ENCODE measurements at regions not wholly inside any gene's neighbourhood (a gene's known extent, or its start where the extent isn't known, plus 50 kb on each side); places are given as distances from the start of the nearest gene placed in this dataset.

DNA sequence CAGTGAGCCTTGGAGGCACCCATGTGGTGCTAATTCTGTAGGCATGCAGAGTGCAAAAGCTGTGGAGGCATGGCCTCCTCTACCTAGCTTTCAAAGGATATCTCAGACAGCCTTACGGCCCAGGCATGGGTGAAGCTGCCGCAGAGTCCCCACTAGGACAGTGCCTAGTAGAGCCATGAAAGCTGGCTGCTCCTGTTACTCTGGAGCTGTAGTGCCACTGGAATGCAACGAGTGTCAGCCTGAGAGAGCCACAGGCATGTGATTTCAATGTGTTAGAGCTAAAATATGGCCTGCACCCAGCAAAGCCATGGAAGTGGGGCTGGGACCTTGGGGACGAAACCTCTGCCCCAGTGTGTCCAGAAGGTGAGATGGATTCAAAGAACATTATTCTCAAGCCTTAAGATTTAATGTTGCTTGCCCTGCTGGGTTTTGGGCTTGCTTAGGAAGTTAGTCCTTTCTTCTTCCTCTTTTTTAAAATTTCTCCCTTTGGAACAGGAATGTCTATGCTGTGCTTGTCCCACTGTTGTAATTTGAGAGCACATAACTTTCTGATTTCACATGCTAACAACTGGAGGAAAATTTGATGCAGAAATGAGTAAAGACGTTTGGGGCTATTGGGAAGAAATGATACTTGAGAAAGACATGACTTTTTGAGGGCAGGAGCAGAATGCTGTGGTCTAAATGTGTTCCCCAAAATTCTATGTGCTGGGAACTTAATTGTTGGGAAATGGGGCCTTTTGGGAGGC, 298.4 kb downstream of the PSAT1 start:
- Histone ChIP-seq H3K27ac (no peak overlapping the region), H3K9me3 (no peaks in the 10 kb centered on the region), H3K4me3 (no peak overlapping the region), H3K27me3 (no peaks in the 10 kb centered on the region), H3K4me1 (no peaks in the 10 kb centered on the region), H3K36me3 (no peaks in the 10 kb centered on the region)
- TF ChIP-seq, protein P1, sequence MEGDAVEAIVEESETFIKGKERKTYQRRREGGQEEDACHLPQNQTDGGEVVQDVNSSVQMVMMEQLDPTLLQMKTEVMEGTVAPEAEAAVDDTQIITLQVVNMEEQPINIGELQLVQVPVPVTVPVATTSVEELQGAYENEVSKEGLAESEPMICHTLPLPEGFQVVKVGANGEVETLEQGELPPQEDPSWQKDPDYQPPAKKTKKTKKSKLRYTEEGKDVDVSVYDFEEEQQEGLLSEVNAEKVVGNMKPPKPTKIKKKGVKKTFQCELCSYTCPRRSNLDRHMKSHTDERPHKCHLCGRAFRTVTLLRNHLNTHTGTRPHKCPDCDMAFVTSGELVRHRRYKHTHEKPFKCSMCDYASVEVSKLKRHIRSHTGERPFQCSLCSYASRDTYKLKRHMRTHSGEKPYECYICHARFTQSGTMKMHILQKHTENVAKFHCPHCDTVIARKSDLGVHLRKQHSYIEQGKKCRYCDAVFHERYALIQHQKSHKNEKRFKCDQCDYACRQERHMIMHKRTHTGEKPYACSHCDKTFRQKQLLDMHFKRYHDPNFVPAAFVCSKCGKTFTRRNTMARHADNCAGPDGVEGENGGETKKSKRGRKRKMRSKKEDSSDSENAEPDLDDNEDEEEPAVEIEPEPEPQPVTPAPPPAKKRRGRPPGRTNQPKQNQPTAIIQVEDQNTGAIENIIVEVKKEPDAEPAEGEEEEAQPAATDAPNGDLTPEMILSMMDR (IDR thresholded peaks at IDR 0.05): no peak
- no peak for DNase-seq
- no peak for ATAC-seq
- intact Hi-C loops (cut with DNase I): no loop called here

DNA sequence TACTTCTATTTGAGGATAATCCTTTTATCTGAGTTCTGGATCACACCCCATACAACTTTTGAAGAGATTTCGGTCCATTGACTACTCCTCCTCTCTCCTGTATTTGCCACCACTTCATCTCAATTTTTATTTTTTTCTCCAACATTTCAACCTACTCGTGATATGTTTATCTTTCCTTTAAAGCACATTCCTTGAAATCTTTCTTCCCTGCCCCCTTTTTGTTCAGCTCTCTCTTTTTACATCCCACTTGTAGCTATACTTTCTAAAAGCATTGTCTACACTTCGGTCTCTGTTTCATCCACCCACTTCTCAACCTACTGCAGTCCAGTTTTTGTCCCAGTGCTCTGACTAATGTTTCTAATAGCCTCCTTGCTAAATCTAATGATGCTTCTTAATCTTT, 299.4 kb downstream of the PSAT1 start:
- DNase-seq: no peak
- H3K4me1 ChIP-seq: no peaks in the 10 kb centered on the region
- H3K9me3 ChIP-seq: no peaks in the 10 kb centered on the region
- ATAC-seq: no peak
- H3K36me3 ChIP-seq: no peaks in the 10 kb centered on the region
- TF ChIP-seq, protein P1 (IDR thresholded peaks at IDR 0.05): no peak
- peaks cover 0 to 6% of the 10 kb centered on the region in 2 donors for H3K27me3 ChIP-seq
- H3K4me3 ChIP-seq: no peak overlapping the region
- no peak overlapping the region for H3K27ac ChIP-seq
- intact Hi-C loops (cut with DNase I): no loop called here

DNA sequence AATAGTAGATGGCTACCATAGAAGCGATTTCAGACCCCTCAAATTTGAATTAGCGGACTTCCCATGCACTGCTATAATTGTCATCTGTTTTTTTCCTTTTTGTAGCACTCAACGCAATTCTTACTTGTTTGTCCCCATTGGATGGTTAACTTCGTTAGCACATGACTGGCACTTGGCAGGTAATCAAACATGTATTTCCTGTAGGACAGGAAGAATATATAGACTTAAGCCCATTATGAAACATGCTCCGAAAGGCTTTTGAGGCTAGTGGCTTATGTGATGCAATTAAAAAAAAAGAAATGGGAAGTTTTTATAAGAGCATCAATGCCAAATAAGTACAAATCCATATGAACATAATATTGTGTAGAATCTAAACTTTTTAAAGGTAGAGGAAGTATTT, 301.2 kb downstream of the PSAT1 start:
- H3K4me3 ChIP-seq: no peak overlapping the region
- H3K27me3 ChIP-seq: peaks cover 0 to 6% of the 10 kb centered on the region in 2 donors
- intact Hi-C loops (cut with DNase I): no loop called here
- TF ChIP-seq, protein P1 (IDR thresholded peaks at IDR 0.05): no peak
- no peaks in the 10 kb centered on the region for H3K9me3 ChIP-seq
- DNase-seq (no peak), ATAC-seq (no peak)
- H3K36me3 ChIP-seq: no peaks in the 10 kb centered on the region
- H3K27ac ChIP-seq: no peak overlapping the region
- H3K4me1 ChIP-seq: no peaks in the 10 kb centered on the region

DNA sequence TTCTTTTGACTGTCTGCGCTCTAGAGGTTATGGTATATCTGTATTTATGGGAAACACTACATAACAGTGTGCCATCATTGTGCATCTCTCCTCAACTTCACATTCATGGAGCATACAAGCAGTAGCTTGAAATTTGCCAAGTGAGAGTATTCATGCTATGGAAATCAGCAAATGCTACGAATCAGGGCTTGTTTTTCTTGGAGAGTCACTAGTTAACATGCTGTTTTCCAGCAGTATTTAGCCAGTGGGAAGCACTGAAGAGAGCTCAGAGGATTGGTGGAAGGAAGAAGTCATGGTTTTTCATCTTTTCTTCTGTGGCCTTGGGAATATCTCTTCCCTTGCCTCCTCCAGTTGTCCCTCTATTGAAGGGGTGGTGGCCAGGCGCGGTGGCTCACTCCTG, 303.0 kb downstream of the PSAT1 start:
- intact Hi-C loops (cut with DNase I): no loop called here
- H3K27ac ChIP-seq: no peak overlapping the region
- DNase-seq (no peak), ATAC-seq (no peak)
- H3K4me1 ChIP-seq: no peaks in the 10 kb centered on the region
- H3K36me3 ChIP-seq: no peaks in the 10 kb centered on the region
- no peak overlapping the region for H3K4me3 ChIP-seq
- TF ChIP-seq, protein P1 (IDR thresholded peaks at IDR 0.05): no peak
- H3K27me3 ChIP-seq: peaks cover 0 to 6% of the 10 kb centered on the region in 2 donors
- H3K9me3 ChIP-seq: no peaks in the 10 kb centered on the region

DNA sequence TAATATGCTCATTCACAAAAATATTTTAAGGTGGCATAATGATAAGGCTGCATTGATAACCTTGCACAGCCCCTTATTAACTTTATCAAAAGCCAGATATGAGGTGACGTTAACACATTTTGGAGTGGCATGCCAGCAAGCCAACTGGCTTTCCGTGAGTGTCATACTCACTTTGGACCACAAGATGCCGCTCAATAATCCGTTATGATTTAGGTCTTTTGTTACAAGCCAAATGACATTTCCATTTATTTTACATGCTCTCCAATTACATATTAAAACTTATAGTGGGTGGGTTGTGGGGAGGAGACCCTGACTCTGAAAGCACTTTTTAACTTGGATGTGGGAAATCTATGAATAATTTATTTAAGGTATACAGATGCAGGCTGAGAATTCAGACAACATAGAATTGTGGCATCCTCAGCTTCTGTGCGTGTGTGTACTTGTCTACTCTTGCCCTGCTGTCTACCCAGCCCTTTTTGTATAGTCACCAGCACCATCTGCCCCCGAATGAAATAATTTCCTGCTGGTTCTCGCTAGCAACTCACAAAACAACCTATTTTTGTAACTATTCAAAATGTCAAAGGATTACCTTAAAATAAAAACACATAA, 305.1 kb downstream of the PSAT1 start:
- intact Hi-C loops (cut with DNase I): no loop called here
- Histone ChIP-seq H3K36me3 (no peaks in the 10 kb centered on the region), H3K9me3 (no peaks in the 10 kb centered on the region), H3K4me3 (no peak overlapping the region), H3K27me3 (peaks cover 0 to 6% of the 10 kb centered on the region in 2 donors), H3K27ac (no peak overlapping the region), H3K4me1 (no peaks in the 10 kb centered on the region)
- DNase-seq (peak in 2 of 4 donors; percentile 52 to 55), ATAC-seq (peak; percentile 52)
- TF ChIP-seq, protein P1 (IDR thresholded peaks at IDR 0.05): peak; percentile 61 to 65

All from left lung (tissue), 4 donors.